ENCODE measurements at regions not wholly inside any gene's neighbourhood (a gene's known extent, or its start where the extent isn't known, plus 50 kb on each side); places are given as distances from the start of the nearest gene placed in this dataset.
"Not testable (repeated sequence)": the region's sequence is repeated elsewhere in the genome, so short reads cannot be mapped to it uniquely, and the experiment has no call there.

DNA sequence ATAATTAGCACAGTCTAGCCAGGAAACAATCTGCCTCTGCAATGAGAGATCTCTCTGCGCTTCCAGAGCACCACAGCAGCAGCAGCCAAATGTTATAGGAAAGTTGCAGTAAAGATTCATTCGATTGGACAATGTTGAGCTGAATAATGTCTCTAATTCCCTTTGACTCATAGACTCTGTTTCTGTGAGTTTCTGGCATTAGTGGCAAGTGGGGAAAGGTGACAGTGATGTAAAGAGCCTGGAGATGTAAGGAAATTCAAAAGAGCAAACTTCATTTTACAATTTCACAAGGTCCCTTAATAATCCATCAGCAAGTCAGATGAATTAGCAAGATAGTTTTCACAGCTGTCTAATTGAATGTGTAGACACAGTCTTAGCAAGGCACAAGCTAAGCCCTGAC is 184.4 kb downstream of the VEGFC start:
- ATAC-seq, result no peak

DNA sequence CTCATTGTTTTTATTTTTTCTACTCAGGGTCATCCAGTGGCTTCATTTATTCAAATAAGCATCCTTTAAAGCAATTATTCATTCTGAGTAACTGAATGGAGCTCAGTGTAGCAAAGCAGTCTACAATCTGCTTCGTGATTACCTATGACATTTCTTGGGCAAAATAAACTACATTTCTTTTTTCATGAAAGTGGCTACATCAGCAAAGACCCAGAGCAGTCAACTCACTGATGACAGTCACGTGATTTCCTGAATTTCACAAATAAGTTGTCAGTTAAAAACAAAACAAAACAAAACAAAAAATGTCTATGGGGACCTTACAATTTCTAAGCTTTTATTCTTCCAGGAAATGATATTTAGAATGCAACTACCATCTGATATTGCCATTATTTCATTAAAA is 182.1 kb downstream of the VEGFC start:
- intact Hi-C loops (cut with DNase I), result no loop called here
- DNase-seq (ENCODE audit: low spot score), result no peak
- ATAC-seq, result no peak

More for the DNA sequence above, 184.4 kb downstream of the VEGFC start:
- DNase-seq (ENCODE audit: low spot score), result no peak
- intact Hi-C loops (cut with DNase I), result no loop called here

DNA sequence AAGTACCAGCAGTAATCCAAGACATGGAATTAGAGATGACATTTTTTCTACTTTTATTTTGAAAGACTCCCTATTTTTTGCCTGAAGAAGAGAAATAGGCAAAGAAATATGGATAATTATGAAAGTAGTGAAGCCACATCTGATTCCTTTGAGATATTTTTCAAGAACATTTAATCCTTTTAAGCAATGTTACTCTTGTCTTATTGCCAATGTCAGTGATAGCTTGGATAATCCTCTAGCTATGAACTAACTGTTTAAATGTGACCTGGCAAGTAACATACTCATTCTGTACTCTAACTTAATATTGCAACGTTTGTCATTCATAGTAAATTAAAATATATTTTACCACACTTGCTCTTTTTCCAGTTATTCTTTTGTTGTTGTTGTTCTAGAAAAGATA is 181.3 kb downstream of the VEGFC start:
- DNase-seq (ENCODE audit: low spot score), result no peak

DNA sequence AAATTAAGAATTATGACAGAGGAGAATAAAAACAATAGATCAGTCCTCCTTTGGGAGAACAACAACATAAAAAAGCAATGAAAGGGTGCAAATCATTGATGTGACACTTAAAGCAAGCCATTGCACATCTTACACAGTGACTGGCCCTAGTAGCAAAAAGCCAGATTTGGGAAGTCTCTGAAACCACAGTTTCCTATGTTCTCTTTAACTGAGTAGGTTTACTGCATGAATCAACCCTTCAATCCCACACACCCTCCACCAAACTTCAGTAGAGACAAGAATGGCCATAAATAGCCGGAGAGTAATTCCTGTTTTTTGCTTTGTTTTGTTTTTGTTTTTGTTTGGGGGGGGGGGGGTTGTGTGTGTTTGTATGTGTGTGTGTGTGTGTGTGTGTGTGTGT is 180.8 kb downstream of the VEGFC start:
- ATAC-seq (no peak), DNase-seq (ENCODE audit: low spot score) (no peak)
- intact Hi-C loops (cut with DNase I), result no loop called here

More for the DNA sequence above, 181.3 kb downstream of the VEGFC start:
- ATAC-seq, result no peak
- intact Hi-C loops (cut with DNase I), result no loop called here

DNA sequence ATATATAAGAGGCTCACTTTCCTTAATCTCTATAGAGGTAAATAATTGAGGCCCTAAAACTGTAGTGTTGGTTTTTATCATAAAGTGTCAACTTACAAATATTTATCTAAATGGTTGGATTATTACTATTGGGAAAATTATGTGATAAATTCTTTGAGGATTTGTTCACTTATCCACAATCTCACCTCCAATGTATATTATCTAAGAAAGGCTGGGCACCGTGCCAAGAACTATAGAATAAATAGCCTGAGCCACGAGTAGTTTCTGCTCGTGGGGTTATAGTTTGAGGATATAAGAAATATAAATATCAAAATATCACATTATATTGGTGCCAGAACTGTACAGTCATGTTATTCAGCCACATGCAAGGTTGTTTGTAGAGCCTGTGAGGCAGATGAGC is 177.9 kb downstream of the VEGFC start:
- DNase-seq (ENCODE audit: low spot score) (no peak), ATAC-seq (no peak)
- intact Hi-C loops (cut with DNase I), result no loop called here

DNA sequence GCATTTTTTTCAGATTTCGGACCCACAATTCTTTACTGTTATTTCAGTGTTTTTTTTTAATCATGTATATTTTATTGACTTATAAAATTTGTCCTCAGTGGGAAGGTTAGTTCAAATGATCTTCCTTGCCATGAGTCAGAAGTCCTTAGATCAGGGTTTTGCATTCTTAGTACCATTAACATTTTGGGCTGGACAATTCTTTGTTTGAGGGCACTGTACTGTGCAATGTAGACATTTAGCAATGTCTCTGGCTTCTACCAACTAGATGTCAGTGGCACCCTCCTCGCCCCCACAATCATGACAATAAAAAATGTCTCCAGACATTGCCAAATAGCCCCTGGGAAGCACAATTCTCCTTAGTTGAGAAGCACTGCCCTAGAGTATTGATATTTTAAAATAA is 176.6 kb downstream of the VEGFC start:
- DNase-seq (ENCODE audit: low spot score) (no peak), ATAC-seq (no peak)
- intact Hi-C loops (cut with DNase I), result no loop called here

DNA sequence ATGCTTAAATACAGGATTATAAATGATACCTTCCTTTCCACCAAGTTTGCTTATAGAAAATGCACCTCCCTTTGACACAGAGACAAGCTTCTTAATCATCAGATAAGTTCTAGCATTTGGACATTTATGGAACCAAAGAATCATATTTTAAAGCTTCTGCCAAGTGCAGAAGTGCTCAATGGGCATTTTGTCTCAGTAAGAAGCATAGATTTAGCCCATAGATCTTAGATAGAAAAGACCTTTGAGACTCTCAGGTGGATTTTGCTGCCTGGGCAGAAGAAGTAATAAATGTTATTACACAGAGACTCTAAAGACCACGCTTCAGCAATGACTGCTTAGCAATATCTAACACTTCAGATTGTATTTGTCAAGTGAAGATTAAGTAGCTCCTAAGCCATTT is 174.6 kb downstream of the VEGFC start:
- no peak for DNase-seq (ENCODE audit: low spot score)
- intact Hi-C loops (cut with DNase I), result no loop called here
- no peak for ATAC-seq

DNA sequence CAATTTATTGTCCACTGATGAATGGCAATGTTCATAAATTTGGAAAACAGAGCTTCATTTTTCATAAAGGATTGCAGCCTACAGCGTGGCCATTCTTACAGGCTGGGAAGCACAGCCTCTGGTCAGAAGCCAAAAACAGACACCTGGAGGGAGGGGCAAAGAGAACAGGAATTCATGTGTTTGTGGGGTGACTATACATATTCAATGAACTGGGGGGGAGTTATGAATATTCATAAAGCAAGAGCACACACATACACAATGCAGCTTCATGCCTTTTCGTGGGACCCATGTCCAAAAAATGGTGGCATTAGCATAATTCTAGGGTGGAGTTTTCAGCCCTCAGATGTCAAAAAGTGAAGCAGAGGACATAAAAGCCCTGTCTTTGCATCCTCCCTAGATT is 173.3 kb downstream of the VEGFC start:
- no peak for DNase-seq (ENCODE audit: low spot score)
- ATAC-seq, result no peak
- intact Hi-C loops (cut with DNase I), result no loop called here

DNA sequence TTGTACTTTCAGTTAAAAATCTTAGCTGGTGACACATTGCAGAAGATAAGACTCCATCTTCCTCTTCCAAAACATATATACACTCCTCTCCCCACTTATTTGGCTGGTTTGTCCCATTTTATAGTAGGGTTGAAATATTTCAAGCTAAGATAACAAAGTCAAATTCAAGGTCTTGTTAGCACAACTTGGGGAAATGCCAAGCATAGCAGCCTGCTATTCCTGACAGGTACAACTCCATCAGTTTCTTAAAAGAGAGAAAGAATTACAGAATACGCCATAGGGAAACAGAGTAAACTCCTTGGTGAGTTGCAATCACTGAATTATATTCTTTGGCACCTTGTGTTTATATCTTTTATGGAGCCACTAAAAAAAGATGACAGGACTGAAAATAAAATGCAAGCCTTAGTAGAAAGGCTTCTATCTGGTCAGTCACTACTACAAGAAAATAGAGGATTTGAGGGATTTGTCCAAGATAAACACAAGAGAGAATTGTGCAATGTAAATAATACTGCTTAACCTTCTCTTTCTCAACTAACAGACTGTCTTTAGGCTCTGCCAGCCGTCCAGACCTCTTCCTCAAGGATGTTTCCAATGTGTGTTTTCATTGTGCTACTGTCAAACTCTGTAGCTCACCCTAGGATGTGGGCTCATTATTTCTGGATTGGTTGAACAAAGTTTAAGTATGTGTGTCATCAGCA is 170.3 kb downstream of the VEGFC start:
- ATAC-seq (peak; percentile 62), DNase-seq (ENCODE audit: low spot score) (no peak)
- intact Hi-C loops (cut with DNase I), result no loop called here

DNA sequence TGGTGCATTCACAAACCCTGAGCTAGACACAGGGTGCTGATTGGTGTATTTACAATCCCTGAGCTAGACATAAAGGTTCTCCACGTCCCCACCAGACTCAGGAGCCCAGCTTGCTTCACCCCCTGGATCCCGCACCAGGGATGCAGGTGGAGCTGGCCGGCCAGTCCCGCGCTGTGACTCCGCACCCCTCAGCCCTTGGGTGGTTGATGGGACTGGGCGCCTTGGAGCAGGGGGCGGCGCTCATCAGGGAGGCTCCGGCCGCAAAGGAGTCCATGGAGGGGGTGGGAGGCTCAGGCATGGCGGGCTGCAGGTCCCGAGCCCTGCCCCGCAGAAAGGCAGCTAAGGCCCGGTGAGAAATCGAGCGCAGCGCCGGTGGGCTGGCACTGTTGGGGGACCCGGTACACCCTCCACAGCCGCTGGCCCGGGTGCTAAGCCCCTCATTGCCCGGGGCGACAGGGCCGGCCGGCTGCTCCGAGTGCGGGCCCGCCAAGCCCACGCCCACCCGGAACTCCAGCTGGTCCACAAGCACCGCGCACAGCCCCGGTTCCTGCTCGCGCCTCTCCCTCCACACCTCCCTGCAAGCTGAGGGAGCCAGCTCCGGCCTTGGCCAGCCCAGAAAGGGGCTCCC is 167.6 kb downstream of the VEGFC start:
- intact Hi-C loops (cut with DNase I); DNase-seq (ENCODE audit: low spot score); ATAC-seq: not testable (repeated sequence)

DNA sequence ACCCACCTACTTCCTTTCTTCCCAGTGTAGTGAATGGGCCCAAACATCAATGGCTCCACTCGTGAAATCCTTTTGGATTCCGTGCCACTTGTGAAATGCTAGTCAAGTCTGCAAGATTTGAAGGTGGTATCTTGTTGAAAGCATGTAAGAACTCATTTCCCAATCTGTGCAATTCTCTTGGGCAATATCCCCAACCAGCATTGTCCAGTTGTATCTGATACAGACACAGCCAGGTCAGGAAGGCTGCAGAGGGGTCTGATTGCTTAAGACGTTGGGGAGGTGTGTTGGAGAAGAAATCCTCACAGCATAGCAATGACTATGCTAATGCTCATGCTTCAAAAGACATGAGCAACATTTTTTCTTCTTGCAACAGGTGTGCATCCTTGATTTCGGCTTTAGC is 164.8 kb downstream of the VEGFC start:
- no peak for ATAC-seq
- intact Hi-C loops (cut with DNase I), result no loop called here
- no peak for DNase-seq (ENCODE audit: low spot score)

DNA sequence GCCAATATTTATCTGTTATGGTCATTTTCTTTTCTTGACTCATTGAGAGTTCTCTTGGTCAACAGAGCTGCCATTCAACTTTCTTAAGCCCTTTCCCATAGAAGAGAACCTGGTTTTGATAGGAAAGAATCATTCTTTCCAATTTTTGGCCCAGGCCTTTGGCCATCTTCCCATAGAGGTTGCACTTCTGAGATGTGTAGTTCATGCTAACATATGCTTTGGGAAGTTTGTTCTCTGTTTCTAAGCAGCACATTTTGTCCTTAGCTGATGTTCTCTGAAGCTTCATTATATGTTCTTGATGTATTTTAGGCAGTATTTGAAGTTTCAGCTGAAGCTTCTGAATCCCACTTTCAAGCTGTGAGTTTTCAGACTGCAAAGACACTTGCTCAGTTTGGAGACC is 161.1 kb downstream of the VEGFC start:
- ATAC-seq (no peak), DNase-seq (ENCODE audit: low spot score) (no peak)
- intact Hi-C loops (cut with DNase I), result no loop called here

Data from sciatic nerve (tissue), 2 donors.